ENCODE measurements at regions not wholly inside any gene's neighbourhood (a gene's known extent, or its start where the extent isn't known, plus 50 kb on each side); places are given as distances from the start of the nearest gene placed in this dataset.

DNA sequence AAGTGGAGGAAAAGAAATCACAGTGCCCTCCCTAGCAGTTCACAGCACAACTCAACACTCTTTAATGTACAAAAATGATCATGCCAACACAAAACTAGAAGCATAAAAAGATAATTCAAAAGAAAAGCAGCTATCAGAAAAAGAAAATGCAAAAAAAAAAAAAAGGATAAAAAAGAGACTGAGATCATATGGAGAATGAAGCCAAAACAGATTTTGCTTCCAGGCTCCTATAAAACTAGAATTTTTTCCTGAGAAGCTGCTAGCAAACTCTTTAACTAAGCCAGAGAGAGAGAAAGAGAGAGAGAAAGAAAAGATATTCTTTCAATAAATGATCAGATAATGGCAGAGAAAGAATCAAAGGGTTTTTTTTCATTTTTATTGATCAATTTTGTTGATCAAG is 288.0 kb upstream of the ANKRD30A start:
- H3K4me2 ChIP-seq (ENCODE audit: extremely low read depth, insufficient read depth, low read length): no peak overlapping the region
- no peak overlapping the region for H3K27ac ChIP-seq (ENCODE audit: insufficient read depth, low read length)
- no peaks in the 10 kb centered on the region for H3K9me3 ChIP-seq (ENCODE audit: control insufficient read depth, insufficient read depth, low read depth, low read length)
- H3K36me3 ChIP-seq (ENCODE audit: control insufficient read depth, insufficient read depth, low read length): no peaks in the 10 kb centered on the region
- no peaks in the 10 kb centered on the region for H3K27me3 ChIP-seq (ENCODE audit: control insufficient read depth, insufficient read depth, low read length)
- no peak for TF ChIP-seq EZH2 (IDR thresholded peaks at IDR 0.05; ENCODE audit: low read length, missing control alignments)
- TF ChIP-seq, protein P1, sequence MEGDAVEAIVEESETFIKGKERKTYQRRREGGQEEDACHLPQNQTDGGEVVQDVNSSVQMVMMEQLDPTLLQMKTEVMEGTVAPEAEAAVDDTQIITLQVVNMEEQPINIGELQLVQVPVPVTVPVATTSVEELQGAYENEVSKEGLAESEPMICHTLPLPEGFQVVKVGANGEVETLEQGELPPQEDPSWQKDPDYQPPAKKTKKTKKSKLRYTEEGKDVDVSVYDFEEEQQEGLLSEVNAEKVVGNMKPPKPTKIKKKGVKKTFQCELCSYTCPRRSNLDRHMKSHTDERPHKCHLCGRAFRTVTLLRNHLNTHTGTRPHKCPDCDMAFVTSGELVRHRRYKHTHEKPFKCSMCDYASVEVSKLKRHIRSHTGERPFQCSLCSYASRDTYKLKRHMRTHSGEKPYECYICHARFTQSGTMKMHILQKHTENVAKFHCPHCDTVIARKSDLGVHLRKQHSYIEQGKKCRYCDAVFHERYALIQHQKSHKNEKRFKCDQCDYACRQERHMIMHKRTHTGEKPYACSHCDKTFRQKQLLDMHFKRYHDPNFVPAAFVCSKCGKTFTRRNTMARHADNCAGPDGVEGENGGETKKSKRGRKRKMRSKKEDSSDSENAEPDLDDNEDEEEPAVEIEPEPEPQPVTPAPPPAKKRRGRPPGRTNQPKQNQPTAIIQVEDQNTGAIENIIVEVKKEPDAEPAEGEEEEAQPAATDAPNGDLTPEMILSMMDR (conservative IDR thresholded peaks at IDR 0.05 in 1 of 2, IDR thresholded peaks at IDR 0.05 in 1 of 2; ENCODE audit: low read depth in 1 of 2, low read length in 2 of 2): no peak
- no peaks in the 10 kb centered on the region for H3K4me1 ChIP-seq (ENCODE audit: control insufficient read depth, extremely low read depth, insufficient read depth, low read length)
- H3K9ac ChIP-seq (ENCODE audit: insufficient read depth, low read length): no peak overlapping the region
- H2AFZ ChIP-seq (ENCODE audit: low read length): no peak overlapping the region
- no peaks in the 10 kb centered on the region for H3K79me2 ChIP-seq (ENCODE audit: control insufficient read depth, insufficient read depth, low read length)
- no peak overlapping the region for H3K4me3 ChIP-seq (replicated peaks in 1 of 4; ENCODE audit: control extremely low read depth in 1 of 4, insufficient read depth in 1 of 4, low read depth in 3 of 4, low read length in 4 of 4)
- H4K20me1 ChIP-seq (ENCODE audit: control insufficient read depth, extremely low read depth, insufficient read depth, low read length): no peaks in the 10 kb centered on the region
- DNase-seq (ENCODE audit: low read depth in 2 of 2): no peak

DNA sequence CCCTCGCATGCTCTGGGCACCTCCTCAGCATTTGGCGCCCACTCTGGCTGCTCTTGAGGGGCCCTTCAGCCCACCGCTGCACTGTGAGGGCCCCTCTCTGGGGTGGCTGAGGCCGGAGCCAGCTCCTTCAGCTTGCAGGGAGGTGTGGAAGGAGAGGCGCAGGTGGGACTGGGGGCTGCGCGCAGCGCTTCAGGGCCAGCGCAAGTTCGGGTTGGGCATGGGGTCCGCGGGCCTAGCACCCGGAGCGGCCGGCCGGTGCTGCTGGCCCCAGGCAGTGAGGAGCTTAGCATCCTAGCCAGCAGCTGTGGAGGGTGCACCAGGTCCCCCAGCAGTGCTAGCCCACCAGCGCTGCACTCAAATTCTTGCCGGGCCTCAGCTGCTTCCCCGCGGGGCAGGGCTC is 305.6 kb upstream of the ANKRD30A start:
- Histone ChIP-seq H3K9me3 (ENCODE audit: control insufficient read depth, insufficient read depth, low read depth, low read length) (no peaks in the 10 kb centered on the region), H3K79me2 (ENCODE audit: control insufficient read depth, insufficient read depth, low read length) (no peaks in the 10 kb centered on the region), H3K27ac (ENCODE audit: insufficient read depth, low read length) (no peak overlapping the region), H3K4me2 (ENCODE audit: extremely low read depth, insufficient read depth, low read length) (no peak overlapping the region), H3K36me3 (ENCODE audit: control insufficient read depth, insufficient read depth, low read length) (no peaks in the 10 kb centered on the region), H4K20me1 (ENCODE audit: control insufficient read depth, extremely low read depth, insufficient read depth, low read length) (no peaks in the 10 kb centered on the region), H2AFZ (ENCODE audit: low read length) (no peak overlapping the region), H3K9ac (ENCODE audit: insufficient read depth, low read length) (no peak overlapping the region), H3K4me3 (replicated peaks in 1 of 4; ENCODE audit: control extremely low read depth in 1 of 4, insufficient read depth in 1 of 4, low read depth in 3 of 4, low read length in 4 of 4) (no peak overlapping the region), H3K4me1 (ENCODE audit: control insufficient read depth, extremely low read depth, insufficient read depth, low read length) (no peaks in the 10 kb centered on the region), H3K27me3 (ENCODE audit: control insufficient read depth, insufficient read depth, low read length) (no peaks in the 10 kb centered on the region)
- no peak for TF ChIP-seq EZH2 (IDR thresholded peaks at IDR 0.05; ENCODE audit: low read length, missing control alignments)
- TF ChIP-seq, protein P1 (conservative IDR thresholded peaks at IDR 0.05 in 1 of 2, IDR thresholded peaks at IDR 0.05 in 1 of 2; ENCODE audit: low read depth in 1 of 2, low read length in 2 of 2): no peak
- DNase-seq (ENCODE audit: low read depth in 2 of 2): no peak

DNA sequence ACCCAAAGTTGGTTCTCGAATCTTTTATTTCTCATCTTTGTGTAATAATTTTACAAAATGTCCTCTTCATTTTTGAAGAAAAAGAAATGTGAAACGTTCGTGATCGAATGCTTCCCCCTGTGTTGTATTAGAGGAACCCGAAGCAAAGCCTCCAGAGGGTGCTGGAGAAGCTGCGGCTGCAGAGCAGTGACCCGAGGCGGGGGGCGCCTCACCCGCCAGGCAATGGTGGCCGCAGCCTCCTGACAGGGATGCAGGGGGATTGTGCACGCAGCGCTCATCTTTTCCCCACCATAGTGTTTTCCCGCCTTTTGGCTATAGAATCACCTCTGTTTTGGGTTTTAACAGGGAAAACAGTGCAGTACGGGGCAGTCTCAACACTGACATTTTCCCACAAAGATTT is 307.5 kb upstream of the ANKRD30A start:
- Histone ChIP-seq H2AFZ (ENCODE audit: low read length) (no peak overlapping the region), H3K4me1 (ENCODE audit: control insufficient read depth, extremely low read depth, insufficient read depth, low read length) (no peaks in the 10 kb centered on the region), H4K20me1 (ENCODE audit: control insufficient read depth, extremely low read depth, insufficient read depth, low read length) (no peaks in the 10 kb centered on the region), H3K27me3 (ENCODE audit: control insufficient read depth, insufficient read depth, low read length) (no peaks in the 10 kb centered on the region), H3K27ac (ENCODE audit: insufficient read depth, low read length) (no peak overlapping the region), H3K4me2 (ENCODE audit: extremely low read depth, insufficient read depth, low read length) (no peak overlapping the region), H3K9me3 (ENCODE audit: control insufficient read depth, insufficient read depth, low read depth, low read length) (no peaks in the 10 kb centered on the region), H3K79me2 (ENCODE audit: control insufficient read depth, insufficient read depth, low read length) (no peaks in the 10 kb centered on the region), H3K9ac (ENCODE audit: insufficient read depth, low read length) (no peak overlapping the region), H3K4me3 (replicated peaks in 1 of 4; ENCODE audit: control extremely low read depth in 1 of 4, insufficient read depth in 1 of 4, low read depth in 3 of 4, low read length in 4 of 4) (no peak overlapping the region), H3K36me3 (ENCODE audit: control insufficient read depth, insufficient read depth, low read length) (no peaks in the 10 kb centered on the region)
- TF ChIP-seq, protein P1 (conservative IDR thresholded peaks at IDR 0.05 in 1 of 2, IDR thresholded peaks at IDR 0.05 in 1 of 2; ENCODE audit: low read depth in 1 of 2, low read length in 2 of 2): no peak
- TF ChIP-seq EZH2 (IDR thresholded peaks at IDR 0.05; ENCODE audit: low read length, missing control alignments): no peak
- no peak for DNase-seq (ENCODE audit: low read depth in 2 of 2)

Data from fibroblast of lung (primary cell).